GM21447 (cell line): ENCODE measurements at regions not wholly inside any gene's neighbourhood (a gene's known extent, or its start where the extent isn't known, plus 50 kb on each side); places are given as distances from the start of the nearest gene placed in this dataset.
"Not testable (repeated sequence)": the region's sequence is repeated elsewhere in the genome, so short reads cannot be mapped to it uniquely, and the experiment has no call there.

Experiments used
- ATAC-seq: cut with Tn5 transposase; IDR thresholded peaks from one replicate; pipeline ENCODE4 v1.9.1; 2021; ENCODE audit not compliant: unreplicated experiment

GRCh38 chr3:82198009-82198408 lies 436.6 kb upstream of the GBE1 start:
- no peak for ATAC-seq

GRCh38 chr3:82196645-82197044 lies 435.2 kb upstream of the GBE1 start:
- ATAC-seq, result no peak

- no peak for ATAC-seq
Measured at GRCh38 chr3:82194870-82195269, 433.4 kb upstream of the GBE1 start.

- ATAC-seq, result no peak
Measured at GRCh38 chr3:82186017-82186416, 424.6 kb upstream of the GBE1 start.

GRCh38 chr3:82179291-82179690 lies 417.8 kb upstream of the GBE1 start:
- ATAC-seq, result no peak

- no peak for ATAC-seq
Measured at GRCh38 chr3:82178291-82178690, 416.8 kb upstream of the GBE1 start.

GRCh38 chr3:82177774-82178173 lies 416.3 kb upstream of the GBE1 start:
- no peak for ATAC-seq

GRCh38 chr3:82165266-82165665 lies 403.8 kb upstream of the GBE1 start:
- no peak for ATAC-seq

GRCh38 chr3:82163907-82164520 lies 402.6 kb upstream of the GBE1 start:
- no peak for ATAC-seq

- ATAC-seq, result no peak
Measured at GRCh38 chr3:82157952-82158351, 396.5 kb upstream of the GBE1 start.

- not testable (repeated sequence) for ATAC-seq
Measured at GRCh38 chr3:82153892-82154291, 392.4 kb upstream of the GBE1 start.

GRCh38 chr3:82145742-82146141 lies 384.3 kb upstream of the GBE1 start:
- ATAC-seq, result no peak

GRCh38 chr3:82144811-82145210 lies 383.4 kb upstream of the GBE1 start:
- no peak for ATAC-seq

GRCh38 chr3:82143661-82144412 lies 382.4 kb upstream of the GBE1 start:
- ATAC-seq, result no peak

- no peak for ATAC-seq
Measured at GRCh38 chr3:82141592-82141991, 380.1 kb upstream of the GBE1 start.

GRCh38 chr3:82137861-82138260 lies 376.4 kb upstream of the GBE1 start:
- no peak for ATAC-seq

GRCh38 chr3:82137050-82137449 lies 375.6 kb upstream of the GBE1 start:
- no peak for ATAC-seq

GRCh38 chr3:82133070-82133606 lies 371.7 kb upstream of the GBE1 start:
- ATAC-seq, result peak; percentile 82

GRCh38 chr3:82132210-82133069 lies 371.0 kb upstream of the GBE1 start:
- no peak for ATAC-seq

- no peak for ATAC-seq
Measured at GRCh38 chr3:82130046-82130445, 368.6 kb upstream of the GBE1 start.

- ATAC-seq, result no peak
Measured at GRCh38 chr3:82129221-82129801, 367.9 kb upstream of the GBE1 start.
